Left lung (tissue), 4 donors: ENCODE measurements at regions not wholly inside any gene's neighbourhood (a gene's known extent, or its start where the extent isn't known, plus 50 kb on each side); places are given as distances from the start of the nearest gene placed in this dataset.

Experiments
- ATAC-seq: fragments of 200-7000 bp; cut with Tn5 transposase; one replicate; pipeline ENCODE4 v1.9.1; 2020; ENCODE audit warnings: moderate library complexity
- DNase-seq, 4 donors: peaks; one replicate each; pipeline ENCODE4 v3.0.0-alpha.2; 2013 to 2020
- H3K27ac ChIP-seq, 2 donors: fragments of 200-600 bp; sonication (generic) in 1 of 2; one replicate each; pipeline versions ENCODE4 v1.5.0 to v1.8.0; 2020 to 2021
- H3K27me3 ChIP-seq, 2 donors: fragments of 200-600 bp; sonication (generic) in 1 of 2; one replicate each; pipeline versions ENCODE4 v1.5.0 to v1.8.0; 2020 to 2021
- H3K36me3 ChIP-seq, 2 donors: fragments of 200-600 bp; sonication (generic) in 1 of 2; one replicate each; pipeline versions ENCODE4 v1.5.0 to v1.8.0; 2020 to 2021
- H3K4me1 ChIP-seq, 2 donors: fragments of 200-600 bp; one replicate each; pipeline ENCODE4 v1.8.0; 2021
- H3K4me3 ChIP-seq, 2 donors: fragments of 200-600 bp; sonication (generic) in 1 of 2; one replicate each; pipeline versions ENCODE4 v1.5.0 to v1.8.0; 2020 to 2021; ENCODE audit warnings: mild to moderate bottlenecking in 1 of 2
- H3K9me3 ChIP-seq, 2 donors: fragments of 200-600 bp; sonication (generic) in 1 of 2; one replicate each; pipeline versions ENCODE4 v1.5.0 to v1.8.0; 2020 to 2021
- intact Hi-C, 2 donors: fragments of 100-400 bp; cut with DNase I; formaldehyde crosslinking; loops; one replicate each; pipeline versions ENCODE4 v1.11.2 to v1.14.2; 2022
- TF ChIP-seq, protein P1 (sequence below), 2 donors: fragments of 200-600 bp; sonication (generic) in 1 of 2; IDR thresholded peaks; one replicate each; pipeline versions ENCODE4 v1.5.0 to v1.8.0; 2021; ENCODE audit warnings: antibody characterized with exemption in 2 of 2
- donor health status: DM: no; HTN: yes; CAD: no.
- donor health status: DM: no; HTN: no; CAD: no.

DNA sequence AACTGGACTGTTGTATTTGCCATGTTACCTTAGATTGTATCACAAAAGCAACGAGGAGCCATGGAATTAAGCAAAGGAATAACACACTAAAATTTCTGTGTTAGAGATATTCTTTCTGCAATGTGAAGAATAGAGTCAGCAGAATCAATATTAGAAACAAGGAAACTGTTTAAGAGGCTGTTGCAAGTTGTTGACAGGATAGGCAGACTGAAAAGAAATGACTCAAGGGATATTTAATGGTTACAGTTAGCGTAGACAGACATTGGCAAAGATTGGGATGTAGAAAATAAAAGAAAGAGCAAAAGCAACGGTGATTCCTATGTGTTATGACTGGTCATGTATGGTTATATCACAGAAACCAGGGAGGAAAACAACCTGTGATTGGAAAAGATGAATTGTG lies 299.0 kb upstream of the PPFIA2 start:
- no peak overlapping the region for H3K4me3 ChIP-seq
- ATAC-seq: no peak

DNA sequence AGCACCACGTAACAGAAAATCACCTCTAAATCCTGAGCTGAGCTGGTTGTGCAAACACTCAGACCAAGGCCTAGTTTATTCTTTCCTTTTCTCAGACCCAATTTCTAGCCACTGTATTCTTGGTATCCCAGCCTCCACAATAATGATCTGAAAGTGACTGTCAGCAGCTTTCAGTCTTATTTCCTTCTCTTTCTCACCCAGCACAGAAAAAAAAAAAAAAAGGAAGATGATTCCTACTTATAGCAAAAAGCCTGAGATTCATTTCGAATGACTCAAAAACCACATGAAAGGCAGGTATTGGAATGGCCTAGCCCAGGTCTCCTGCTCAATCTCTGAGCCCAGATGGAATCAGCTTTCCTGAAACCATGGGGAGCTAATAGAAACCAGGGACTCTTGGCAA lies 298.6 kb upstream of the PPFIA2 start:
- Histone ChIP-seq H3K4me1 (no peaks in the 10 kb centered on the region), H3K36me3 (no peaks in the 10 kb centered on the region), H3K4me3 (no peak overlapping the region), H3K9me3 (no peaks in the 10 kb centered on the region), H3K27me3 (no peaks in the 10 kb centered on the region), H3K27ac (no peak overlapping the region)
- ATAC-seq (no peak), DNase-seq (no peak)
- intact Hi-C loops: no loop called here
- TF ChIP-seq, protein P1, sequence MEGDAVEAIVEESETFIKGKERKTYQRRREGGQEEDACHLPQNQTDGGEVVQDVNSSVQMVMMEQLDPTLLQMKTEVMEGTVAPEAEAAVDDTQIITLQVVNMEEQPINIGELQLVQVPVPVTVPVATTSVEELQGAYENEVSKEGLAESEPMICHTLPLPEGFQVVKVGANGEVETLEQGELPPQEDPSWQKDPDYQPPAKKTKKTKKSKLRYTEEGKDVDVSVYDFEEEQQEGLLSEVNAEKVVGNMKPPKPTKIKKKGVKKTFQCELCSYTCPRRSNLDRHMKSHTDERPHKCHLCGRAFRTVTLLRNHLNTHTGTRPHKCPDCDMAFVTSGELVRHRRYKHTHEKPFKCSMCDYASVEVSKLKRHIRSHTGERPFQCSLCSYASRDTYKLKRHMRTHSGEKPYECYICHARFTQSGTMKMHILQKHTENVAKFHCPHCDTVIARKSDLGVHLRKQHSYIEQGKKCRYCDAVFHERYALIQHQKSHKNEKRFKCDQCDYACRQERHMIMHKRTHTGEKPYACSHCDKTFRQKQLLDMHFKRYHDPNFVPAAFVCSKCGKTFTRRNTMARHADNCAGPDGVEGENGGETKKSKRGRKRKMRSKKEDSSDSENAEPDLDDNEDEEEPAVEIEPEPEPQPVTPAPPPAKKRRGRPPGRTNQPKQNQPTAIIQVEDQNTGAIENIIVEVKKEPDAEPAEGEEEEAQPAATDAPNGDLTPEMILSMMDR (IDR thresholded peaks at IDR 0.05): no peak

More for the DNA sequence above, 299.0 kb upstream of the PPFIA2 start:
- H3K4me1 ChIP-seq: no peaks in the 10 kb centered on the region
- no peak for DNase-seq
- intact Hi-C loops: no loop called here
- H3K9me3 ChIP-seq: no peaks in the 10 kb centered on the region
- H3K27ac ChIP-seq: no peak overlapping the region
- no peaks in the 10 kb centered on the region for H3K27me3 ChIP-seq
- TF ChIP-seq, protein P1 (IDR thresholded peaks at IDR 0.05): no peak
- H3K36me3 ChIP-seq: no peaks in the 10 kb centered on the region

DNA sequence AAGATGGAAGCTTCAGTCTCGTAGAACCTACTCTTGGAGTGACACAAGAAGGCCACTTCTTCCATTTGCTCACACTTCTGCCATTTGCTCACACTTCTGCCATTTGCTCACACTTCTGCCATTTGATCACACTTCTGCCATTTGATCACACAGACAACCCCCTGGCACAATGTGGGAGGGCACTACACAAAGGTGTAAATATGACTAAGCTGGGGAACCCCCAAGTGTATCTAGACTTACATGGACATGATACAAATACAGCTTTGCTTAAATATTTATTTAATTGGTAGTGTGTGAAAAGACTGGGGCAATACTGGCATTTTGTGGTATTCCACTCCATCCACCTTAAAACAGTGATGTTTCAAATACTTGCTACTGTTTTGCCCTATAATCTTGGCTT lies 296.2 kb upstream of the PPFIA2 start:
- intact Hi-C loops: no loop called here
- TF ChIP-seq, protein P1 (IDR thresholded peaks at IDR 0.05): no peak
- no peaks in the 10 kb centered on the region for H3K9me3 ChIP-seq
- no peaks in the 10 kb centered on the region for H3K27me3 ChIP-seq
- H3K27ac ChIP-seq: no peak overlapping the region
- H3K36me3 ChIP-seq: no peaks in the 10 kb centered on the region
- DNase-seq (no peak), ATAC-seq (no peak)
- no peaks in the 10 kb centered on the region for H3K4me1 ChIP-seq
- no peak overlapping the region for H3K4me3 ChIP-seq

DNA sequence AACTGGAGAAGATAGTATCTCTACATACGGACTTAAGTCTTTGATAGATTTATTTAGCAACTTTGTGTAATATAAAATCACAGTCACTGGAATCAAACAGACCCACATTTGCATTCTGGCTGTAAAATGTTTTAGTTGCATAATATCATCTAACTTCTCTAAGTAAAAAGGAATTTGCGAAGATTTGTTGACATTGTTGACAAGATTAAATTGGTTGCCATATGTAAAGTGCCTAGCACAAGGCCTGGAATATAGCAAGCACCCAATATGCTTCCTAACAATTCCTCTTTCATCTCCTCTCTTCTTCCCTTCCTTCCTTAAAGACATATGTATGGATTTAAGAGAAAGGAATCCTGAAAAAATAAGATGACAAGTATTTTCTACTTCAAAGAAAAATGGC lies 295.4 kb upstream of the PPFIA2 start:
- H3K27me3 ChIP-seq: no peaks in the 10 kb centered on the region
- H3K36me3 ChIP-seq: no peaks in the 10 kb centered on the region
- no peaks in the 10 kb centered on the region for H3K4me1 ChIP-seq
- no peak for ATAC-seq
- peaks cover 0 to 1% of the 10 kb centered on the region in 2 donors for H3K9me3 ChIP-seq
- no peak overlapping the region for H3K27ac ChIP-seq
- no peak overlapping the region for H3K4me3 ChIP-seq
- DNase-seq: no peak
- intact Hi-C loops: no loop called here
- TF ChIP-seq, protein P1 (IDR thresholded peaks at IDR 0.05): no peak

DNA sequence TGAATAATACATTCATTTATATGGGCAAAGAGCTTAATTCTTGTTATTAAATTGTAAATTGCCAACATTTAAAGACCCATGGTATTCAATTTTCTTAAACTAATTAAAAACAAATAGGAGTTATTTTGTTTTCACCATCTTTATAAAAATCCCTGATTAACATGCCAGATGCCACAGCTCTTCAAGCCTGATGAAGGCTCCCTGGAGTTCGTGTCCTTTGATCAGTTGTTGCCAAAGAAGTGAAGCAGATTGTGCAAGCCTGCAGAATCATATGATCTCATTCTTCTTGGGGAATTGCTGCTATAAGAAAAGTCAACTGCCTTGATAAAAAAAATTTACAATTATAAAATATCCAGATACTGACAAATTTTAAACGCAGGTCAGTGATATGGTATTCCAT lies 288.3 kb upstream of the PPFIA2 start:
- no peak for ATAC-seq
- H3K27ac ChIP-seq: no peak overlapping the region
- TF ChIP-seq, protein P1 (IDR thresholded peaks at IDR 0.05): no peak
- no peaks in the 10 kb centered on the region for H3K36me3 ChIP-seq
- H3K27me3 ChIP-seq: no peaks in the 10 kb centered on the region
- H3K4me1 ChIP-seq: no peaks in the 10 kb centered on the region
- no peak overlapping the region for H3K4me3 ChIP-seq
- H3K9me3 ChIP-seq: peaks cover 0 to 3% of the 10 kb centered on the region in 2 donors
- no peak for DNase-seq
- intact Hi-C loops: no loop called here
